OCI-LY1 (cell line): ENCODE measurements at regions not wholly inside any gene's neighbourhood (a gene's known extent, or its start where the extent isn't known, plus 50 kb on each side); places are given as distances from the start of the nearest gene placed in this dataset.

Experiments used
- H2AFZ ChIP-seq: fragments of 200-600 bp; sonication (generic), shearing (Covaris generic); 2 replicates; pipeline ENCODE4 v1.6.0; 2014; ENCODE audit warnings: antibody characterized with exemption, mild to moderate bottlenecking, low read length
- H3F3A ChIP-seq: fragments of 200-600 bp; sonication (generic), shearing (Covaris generic); 2 replicates; pipeline ENCODE4 v1.6.0; 2014; ENCODE audit warnings: mild to moderate bottlenecking, antibody characterized with exemption, low read length, moderate library complexity; ENCODE audit not compliant: insufficient read depth
- H3K27ac ChIP-seq: fragments of 200-600 bp; sonication (generic); 2 replicates; pipeline ENCODE4 v1.5.1; 2014; ENCODE audit warnings: low read length, mixed run types, mild to moderate bottlenecking, low read depth; ENCODE audit not compliant: poor library complexity, severe bottlenecking
- H3K27me3 ChIP-seq: fragments of 200-600 bp; sonication (generic); 2 replicates; pipeline ENCODE4 v1.6.0; 2014; ENCODE audit warnings: antibody characterized with exemption, mild to moderate bottlenecking, low read length, moderate library complexity; ENCODE audit not compliant: insufficient read depth
- H3K36me3 ChIP-seq: fragments of 200-600 bp; sonication (generic); 2 replicates; pipeline ENCODE4 v1.6.1; 2014; ENCODE audit warnings: mild to moderate bottlenecking, antibody characterized with exemption, low read length, moderate library complexity, mixed read lengths; ENCODE audit not compliant: insufficient read depth
- H3K4me1 ChIP-seq: fragments of 200-600 bp; sonication (generic); 2 replicates; pipeline ENCODE4 v1.5.1; 2014; ENCODE audit warnings: mild to moderate bottlenecking, low read length, moderate library complexity; ENCODE audit not compliant: insufficient read depth, severe bottlenecking
- H3K4me2 ChIP-seq: fragments of 200-600 bp; sonication (generic), shearing (Covaris generic); 2 replicates; pipeline ENCODE4 v1.6.1; 2014; ENCODE audit warnings: low read length
- H3K4me3 ChIP-seq: fragments of 200-600 bp; sonication (generic); 2 replicates; pipeline ENCODE4 v1.5.1; 2014; ENCODE audit warnings: low read length, low read depth, mild to moderate bottlenecking, mixed read lengths; ENCODE audit not compliant: poor library complexity, severe bottlenecking
- H3K79me2 ChIP-seq: fragments of 200-600 bp; shearing (Covaris generic); 2 replicates; pipeline ENCODE4 v1.6.1; 2016; ENCODE audit warnings: mixed run types, low read length, mixed read lengths; ENCODE audit not compliant: insufficient read depth
- H3K9ac ChIP-seq: fragments of 200-600 bp; sonication (generic), shearing (Covaris generic); 2 replicates; pipeline ENCODE4 v1.6.1; 2014; ENCODE audit warnings: mild to moderate bottlenecking, low read length, mixed read lengths
- H3K9me2 ChIP-seq: fragments of 200-600 bp; sonication (generic), shearing (Covaris generic); 2 replicates; pipeline ENCODE4 v1.6.1; 2014; ENCODE audit warnings: low read depth, mild to moderate bottlenecking, low read length, mixed read lengths
- H3K9me3 ChIP-seq: fragments of 200-600 bp; shearing (Covaris generic); 2 replicates; pipeline ENCODE4 v1.6.1; 2014; ENCODE audit warnings: low read length, mixed read lengths
- H4K20me1 ChIP-seq: fragments of 200-600 bp; sonication (generic), shearing (Covaris generic); 2 replicates; pipeline ENCODE4 v1.6.0; 2016; ENCODE audit warnings: mild to moderate bottlenecking, low read length; ENCODE audit not compliant: insufficient read depth
- EZH2 ChIP-seq: fragments of 200-600 bp; sonication (generic), shearing (Covaris generic); IDR thresholded peaks from 2 replicates; pipeline ENCODE4 v1.8.0; 2017; ENCODE audit warnings: borderline replicate concordance, mixed run types, mild to moderate bottlenecking, antibody characterized with exemption, low read length, moderate library complexity, mixed read lengths
- TF ChIP-seq, protein P1 (sequence below): fragments of 200-600 bp; sonication (generic), shearing (Covaris generic); IDR thresholded peaks from 2 replicates; pipeline ENCODE4 v1.5.1; 2017; ENCODE audit warnings: mild to moderate bottlenecking, antibody characterized with exemption, low read length, moderate library complexity, mixed read lengths

DNA sequence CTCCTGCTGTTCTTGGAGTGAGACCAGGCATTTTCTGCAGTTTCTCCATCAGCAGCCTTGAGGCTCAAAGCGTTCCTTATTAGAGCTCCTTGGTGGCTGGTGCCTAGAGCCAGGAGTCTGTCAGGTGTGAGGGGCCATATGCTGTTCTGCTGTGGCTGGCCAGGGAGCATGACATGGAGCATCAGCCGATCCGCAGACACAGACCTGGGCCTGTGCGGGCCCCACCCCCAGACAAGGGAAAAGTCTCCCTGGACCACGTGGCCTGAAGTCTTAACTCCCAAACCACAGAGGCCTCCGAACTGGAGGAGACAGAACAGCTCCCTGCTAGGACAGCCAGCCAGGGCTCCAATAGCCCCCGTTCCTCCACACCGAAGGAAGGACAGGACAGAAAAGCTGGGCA lies 162.7 kb upstream of the CIBAR2 start:
- Histone ChIP-seq H3K27ac (no peak overlapping the region), H3K9me2 (no peaks in the 10 kb centered on the region), H3K9ac (no peak overlapping the region), H3K27me3 (peaks cover 10% of the 10 kb centered on the region), H3K4me2 (no peak overlapping the region), H3K4me3 (no peak overlapping the region), H3K79me2 (no peaks in the 10 kb centered on the region), H2AFZ (no peak overlapping the region), H3K36me3 (no peaks in the 10 kb centered on the region), H3K9me3 (no peaks in the 10 kb centered on the region), H4K20me1 (no peaks in the 10 kb centered on the region), H3F3A (no peaks in the 10 kb centered on the region), H3K4me1 (no peaks in the 10 kb centered on the region)
- TF ChIP-seq, protein P1, sequence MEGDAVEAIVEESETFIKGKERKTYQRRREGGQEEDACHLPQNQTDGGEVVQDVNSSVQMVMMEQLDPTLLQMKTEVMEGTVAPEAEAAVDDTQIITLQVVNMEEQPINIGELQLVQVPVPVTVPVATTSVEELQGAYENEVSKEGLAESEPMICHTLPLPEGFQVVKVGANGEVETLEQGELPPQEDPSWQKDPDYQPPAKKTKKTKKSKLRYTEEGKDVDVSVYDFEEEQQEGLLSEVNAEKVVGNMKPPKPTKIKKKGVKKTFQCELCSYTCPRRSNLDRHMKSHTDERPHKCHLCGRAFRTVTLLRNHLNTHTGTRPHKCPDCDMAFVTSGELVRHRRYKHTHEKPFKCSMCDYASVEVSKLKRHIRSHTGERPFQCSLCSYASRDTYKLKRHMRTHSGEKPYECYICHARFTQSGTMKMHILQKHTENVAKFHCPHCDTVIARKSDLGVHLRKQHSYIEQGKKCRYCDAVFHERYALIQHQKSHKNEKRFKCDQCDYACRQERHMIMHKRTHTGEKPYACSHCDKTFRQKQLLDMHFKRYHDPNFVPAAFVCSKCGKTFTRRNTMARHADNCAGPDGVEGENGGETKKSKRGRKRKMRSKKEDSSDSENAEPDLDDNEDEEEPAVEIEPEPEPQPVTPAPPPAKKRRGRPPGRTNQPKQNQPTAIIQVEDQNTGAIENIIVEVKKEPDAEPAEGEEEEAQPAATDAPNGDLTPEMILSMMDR = no peak
- TF ChIP-seq EZH2 = no peak

DNA sequence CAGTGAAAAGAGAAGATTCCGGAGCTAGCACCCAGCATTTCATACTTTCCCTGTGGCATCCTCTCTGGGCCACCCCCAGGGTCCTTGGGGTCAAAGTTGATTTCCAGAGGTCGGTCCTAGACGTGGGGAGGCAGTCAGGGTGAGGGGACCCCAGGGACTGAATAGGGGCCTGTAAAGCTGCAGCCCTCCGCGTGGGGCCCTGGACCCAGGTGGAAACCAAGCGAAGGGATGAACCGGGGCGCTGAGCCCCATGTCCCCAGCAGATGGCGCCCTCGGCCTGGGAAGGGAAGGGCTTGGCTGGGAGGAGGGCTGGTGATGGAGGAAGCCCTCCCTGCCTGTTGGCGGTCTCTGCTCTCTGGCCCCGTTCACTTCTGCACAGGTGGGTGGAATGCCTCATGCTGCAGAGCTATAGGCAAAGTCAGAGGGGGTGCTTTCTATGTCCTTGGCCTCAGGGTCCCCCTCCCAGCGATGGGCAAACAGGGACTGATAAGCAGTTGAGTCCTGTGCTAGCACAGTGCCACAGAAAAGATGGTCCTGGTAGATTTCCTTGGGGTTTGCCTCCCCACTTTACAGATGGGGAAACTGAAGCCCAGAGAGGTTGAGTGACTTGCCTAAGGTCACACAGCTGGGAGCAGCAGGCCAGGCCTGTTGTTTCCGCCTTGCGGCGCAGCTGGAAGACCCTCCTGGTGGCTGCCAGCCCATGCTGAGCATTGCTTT lies 163.4 kb upstream of the CIBAR2 start:
- H3K79me2 ChIP-seq = no peaks in the 10 kb centered on the region
- no peak for TF ChIP-seq EZH2
- TF ChIP-seq, protein P1 = peak; percentile 86
- no peak overlapping the region for H3K9ac ChIP-seq

DNA sequence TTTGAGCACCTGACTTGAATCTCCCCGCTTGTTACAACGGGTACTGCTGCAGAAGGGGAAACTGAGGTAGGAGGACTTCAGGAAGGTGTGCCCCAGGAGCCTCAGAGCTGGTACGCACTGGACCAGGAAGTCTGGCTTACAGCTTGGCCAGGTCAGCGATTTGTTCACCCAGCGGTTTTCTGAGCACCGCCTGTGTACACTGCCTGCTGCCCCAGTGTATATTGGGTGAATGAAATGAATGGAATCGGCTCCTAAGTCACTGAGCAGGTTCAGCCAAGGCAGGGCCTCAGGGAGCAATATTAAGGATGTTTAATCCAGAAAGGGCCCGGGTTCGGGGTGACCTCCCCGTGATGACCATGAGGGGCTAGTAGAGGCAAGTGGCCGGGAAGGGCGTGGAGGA lies 164.0 kb upstream of the CIBAR2 start:
- no peaks in the 10 kb centered on the region for H3K9me3 ChIP-seq
- no peaks in the 10 kb centered on the region for H3K9me2 ChIP-seq
- no peak overlapping the region for H3K4me2 ChIP-seq
- no peak overlapping the region for H3K4me3 ChIP-seq
- no peaks in the 10 kb centered on the region for H3F3A ChIP-seq
- peaks cover 10% of the 10 kb centered on the region for H3K27me3 ChIP-seq
- no peak overlapping the region for H3K27ac ChIP-seq
- H4K20me1 ChIP-seq = no peaks in the 10 kb centered on the region
- no peak overlapping the region for H3K9ac ChIP-seq
- no peaks in the 10 kb centered on the region for H3K79me2 ChIP-seq
- no peaks in the 10 kb centered on the region for H3K36me3 ChIP-seq
- H3K4me1 ChIP-seq = no peaks in the 10 kb centered on the region
- H2AFZ ChIP-seq = no peak overlapping the region
- TF ChIP-seq EZH2 = no peak
- TF ChIP-seq, protein P1 = no peak

More for the DNA sequence above, 163.4 kb upstream of the CIBAR2 start:
- no peak overlapping the region for H3K4me3 ChIP-seq
- no peaks in the 10 kb centered on the region for H3F3A ChIP-seq
- no peaks in the 10 kb centered on the region for H3K4me1 ChIP-seq
- peaks cover 10% of the 10 kb centered on the region for H3K27me3 ChIP-seq
- H3K27ac ChIP-seq = no peak overlapping the region
- no peaks in the 10 kb centered on the region for H4K20me1 ChIP-seq
- no peaks in the 10 kb centered on the region for H3K9me3 ChIP-seq
- no peak overlapping the region for H2AFZ ChIP-seq
- H3K9me2 ChIP-seq = no peaks in the 10 kb centered on the region
- no peaks in the 10 kb centered on the region for H3K36me3 ChIP-seq
- H3K4me2 ChIP-seq = no peak overlapping the region
